PFSK-1 (cell line): ENCODE measurements at regions not wholly inside any gene's neighbourhood (a gene's known extent, or its start where the extent isn't known, plus 50 kb on each side); places are given as distances from the start of the nearest gene placed in this dataset.

Experiments used
- FOXP2 ChIP-seq: optimal IDR thresholded peaks from 2 replicates; pipeline ENCODE3; 2011; ENCODE audit warnings: borderline replicate concordance, control low read depth, inconsistent platforms; ENCODE audit not compliant: insufficient read depth; ENCODE audit errors: extremely low read length, extremely low read depth
- POLR2AphosphoS5 ChIP-seq: IDR thresholded peaks from 2 replicates; pipeline ENCODE4 v1.6.1; 2012; ENCODE audit warnings: low read depth, mild to moderate bottlenecking, control low read depth, low read length, moderate library complexity
- SIN3A ChIP-seq: IDR thresholded peaks from 2 replicates; pipeline ENCODE4 v1.6.1; 2012; ENCODE audit warnings: mild to moderate bottlenecking, low read length, moderate library complexity, borderline replicate concordance; ENCODE audit not compliant: insufficient read depth
- TAF1 ChIP-seq: IDR thresholded peaks from 2 replicates; pipeline ENCODE4 v1.6.1; 2012; ENCODE audit warnings: low read length, control low read depth, borderline replicate concordance; ENCODE audit not compliant: insufficient read depth
- TF ChIP-seq, protein P1 (sequence below), 2 experiments: IDR thresholded peaks; 2 replicates each; pipeline versions ENCODE4 v1.6.1 to v1.8.0; 2011 to 2012; ENCODE audit warnings: low read depth in 2 of 2, low read length in 2 of 2, control low read depth in 1 of 2, inconsistent platforms in 1 of 2, mild to moderate bottlenecking in 1 of 2, moderate library complexity in 1 of 2; ENCODE audit not compliant: insufficient read depth in 1 of 2

- TF ChIP-seq, protein P1, sequence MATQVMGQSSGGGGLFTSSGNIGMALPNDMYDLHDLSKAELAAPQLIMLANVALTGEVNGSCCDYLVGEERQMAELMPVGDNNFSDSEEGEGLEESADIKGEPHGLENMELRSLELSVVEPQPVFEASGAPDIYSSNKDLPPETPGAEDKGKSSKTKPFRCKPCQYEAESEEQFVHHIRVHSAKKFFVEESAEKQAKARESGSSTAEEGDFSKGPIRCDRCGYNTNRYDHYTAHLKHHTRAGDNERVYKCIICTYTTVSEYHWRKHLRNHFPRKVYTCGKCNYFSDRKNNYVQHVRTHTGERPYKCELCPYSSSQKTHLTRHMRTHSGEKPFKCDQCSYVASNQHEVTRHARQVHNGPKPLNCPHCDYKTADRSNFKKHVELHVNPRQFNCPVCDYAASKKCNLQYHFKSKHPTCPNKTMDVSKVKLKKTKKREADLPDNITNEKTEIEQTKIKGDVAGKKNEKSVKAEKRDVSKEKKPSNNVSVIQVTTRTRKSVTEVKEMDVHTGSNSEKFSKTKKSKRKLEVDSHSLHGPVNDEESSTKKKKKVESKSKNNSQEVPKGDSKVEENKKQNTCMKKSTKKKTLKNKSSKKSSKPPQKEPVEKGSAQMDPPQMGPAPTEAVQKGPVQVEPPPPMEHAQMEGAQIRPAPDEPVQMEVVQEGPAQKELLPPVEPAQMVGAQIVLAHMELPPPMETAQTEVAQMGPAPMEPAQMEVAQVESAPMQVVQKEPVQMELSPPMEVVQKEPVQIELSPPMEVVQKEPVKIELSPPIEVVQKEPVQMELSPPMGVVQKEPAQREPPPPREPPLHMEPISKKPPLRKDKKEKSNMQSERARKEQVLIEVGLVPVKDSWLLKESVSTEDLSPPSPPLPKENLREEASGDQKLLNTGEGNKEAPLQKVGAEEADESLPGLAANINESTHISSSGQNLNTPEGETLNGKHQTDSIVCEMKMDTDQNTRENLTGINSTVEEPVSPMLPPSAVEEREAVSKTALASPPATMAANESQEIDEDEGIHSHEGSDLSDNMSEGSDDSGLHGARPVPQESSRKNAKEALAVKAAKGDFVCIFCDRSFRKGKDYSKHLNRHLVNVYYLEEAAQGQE (IDR thresholded peaks at IDR 0.05; ENCODE audit: insufficient read depth in 1 of 2, low read depth in 2 of 2, low read length in 2 of 2): peak in 1 of 2 experiments; percentile 53; a peak in 1 of 4 replicates
- TF ChIP-seq TAF1: no peak
Measured at GRCh38 chr6:2480267-2480966, 235.0 kb upstream of the GMDS start.

- TF ChIP-seq SIN3A (0 out of 2 replicates have a peak, but pooled peaks have one; percentile 20), FOXP2 (no peak)
Measured at GRCh38 chr6:2478200-2478599, 232.8 kb upstream of the GMDS start.

DNA sequence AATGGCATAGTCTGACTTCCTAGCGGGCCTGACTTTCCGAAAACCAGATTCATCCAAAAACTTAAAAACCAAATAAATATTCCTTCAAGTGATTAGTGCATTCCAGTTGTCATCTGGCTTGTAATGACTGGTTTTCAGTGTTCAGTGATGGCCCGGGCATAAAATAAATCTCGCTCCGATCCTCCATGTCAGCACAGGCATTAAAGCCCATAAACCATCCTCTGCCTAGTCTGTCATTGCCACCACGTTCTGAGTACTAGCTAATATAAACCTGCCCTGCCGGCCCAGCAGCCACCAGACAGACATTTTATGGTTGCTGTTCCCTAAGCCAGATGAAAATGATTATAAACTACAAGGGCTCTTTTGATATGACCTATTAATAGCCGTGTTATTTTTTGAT, 232.3 kb upstream of the GMDS start:
- TF ChIP-seq TAF1: no peak
- TF ChIP-seq SIN3A: no peak
- no peak for TF ChIP-seq FOXP2
- no peak for TF ChIP-seq POLR2AphosphoS5
- TF ChIP-seq, protein P1 (IDR thresholded peaks at IDR 0.05; ENCODE audit: insufficient read depth in 1 of 2, low read depth in 2 of 2, low read length in 2 of 2): no peak

- TF ChIP-seq POLR2AphosphoS5 (no peak), TAF1 (no peak), FOXP2 (no peak), SIN3A (no peak)
- TF ChIP-seq, protein P1 (IDR thresholded peaks at IDR 0.05; ENCODE audit: insufficient read depth in 1 of 2, low read depth in 2 of 2, low read length in 2 of 2): no peak
Measured at GRCh38 chr6:2477250-2477649, 231.8 kb upstream of the GMDS start.

- TF ChIP-seq SIN3A (no peak), POLR2AphosphoS5 (no peak)
- TF ChIP-seq, protein P1 (IDR thresholded peaks at IDR 0.05; ENCODE audit: insufficient read depth in 1 of 2, low read depth in 2 of 2, low read length in 2 of 2): no peak
Measured at GRCh38 chr6:2476376-2476775, 231.0 kb upstream of the GMDS start.
